Activated CD8-positive, alpha-beta T cell treated with anti-CD3 and anti-CD28 coated beads for 36 hours (primary cell): ENCODE measurements at regions not wholly inside any gene's neighbourhood (a gene's known extent, or its start where the extent isn't known, plus 50 kb on each side); places are given as distances from the start of the nearest gene placed in this dataset.

Source experiments
- ATAC-seq: fragments of 200-7000 bp; cut with Tn5 transposase; one replicate; pipeline ENCODE4 v1.10.0; 2021; ENCODE audit warnings: mild to moderate bottlenecking, moderate library complexity
- CTCF ChIA-PET: fragments of 350-600 bp; sonication (Branson Sonifier 250); formaldehyde crosslinking; loops from one replicate; lab custom pipeline; 2021; ENCODE audit warnings: antibody characterized with exemption; lab: Charles Lee
- POLR2A ChIA-PET: fragments of 350-600 bp; sonication (Branson Sonifier 250); formaldehyde crosslinking; loops from one replicate; lab custom pipeline; 2021; ENCODE audit warnings: antibody characterized with exemption; lab: Charles Lee
- DNase-seq: peaks from one replicate; pipeline ENCODE4 v3.0.0-alpha.2; 2020
- H3K27ac Mint-ChIP-seq: one replicate; pipeline ENCODE4 v1.8.0; 2021; ENCODE audit warnings: mild to moderate bottlenecking, mixed read lengths
- H3K27me3 Mint-ChIP-seq: one replicate; pipeline ENCODE4 v1.8.0; 2021; ENCODE audit warnings: mixed read lengths
- H3K36me3 Mint-ChIP-seq: one replicate; pipeline ENCODE4 v1.8.0; 2021; ENCODE audit warnings: low read depth, mixed read lengths
- H3K4me1 Mint-ChIP-seq: one replicate; pipeline ENCODE4 v1.8.0; 2021; ENCODE audit warnings: low read depth, mixed read lengths
- H3K4me3 Mint-ChIP-seq: one replicate; pipeline ENCODE4 v1.8.0; 2021; ENCODE audit warnings: mild to moderate bottlenecking, moderate library complexity, mixed read lengths
- H3K9me3 Mint-ChIP-seq: one replicate; pipeline ENCODE4 v1.8.0; 2021; ENCODE audit warnings: mixed read lengths
- intact Hi-C: fragments of 100-400 bp; cut with micrococcal nuclease; formaldehyde crosslinking; loops from one replicate; pipeline ENCODE4 v1.10.0; 2022
- TF ChIP-seq, protein P1 (sequence below): fragments of 200-600 bp; IDR thresholded peaks from one replicate; pipeline ENCODE4 v1.8.0; 2022; ENCODE audit warnings: antibody characterized with exemption, mild to moderate bottlenecking

DNA sequence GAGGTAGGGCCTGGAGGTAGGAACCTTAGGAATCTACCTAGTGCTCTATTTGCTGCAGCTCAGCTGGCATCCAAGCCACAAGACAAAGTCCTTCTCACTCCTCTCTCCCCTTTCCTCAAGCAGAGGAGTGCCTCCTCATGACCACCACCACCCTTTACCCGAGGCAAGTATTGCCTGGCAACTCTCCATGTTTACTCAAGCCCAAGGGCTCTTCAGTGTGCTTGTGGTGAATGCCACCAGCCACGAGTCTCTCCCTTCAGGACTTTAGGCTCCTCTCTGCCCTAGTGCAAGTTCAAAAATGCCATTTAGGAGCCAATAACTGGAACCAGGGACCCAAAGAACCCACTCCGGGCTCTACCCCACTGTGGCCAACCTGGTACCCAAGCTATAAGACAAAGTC is 514.5 kb upstream of the RGMB start:
- intact Hi-C loops: no loop called here
- H3K27ac Mint-ChIP-seq: no peak overlapping the region
- H3K4me3 Mint-ChIP-seq: no peak overlapping the region
- H3K27me3 Mint-ChIP-seq: no peaks in the 10 kb centered on the region
- no peak for DNase-seq
- ATAC-seq: no peak
- CTCF ChIA-PET: no interaction called here
- POLR2A ChIA-PET: no interaction called here
- H3K4me1 Mint-ChIP-seq: no peaks in the 10 kb centered on the region
- TF ChIP-seq, protein P1, sequence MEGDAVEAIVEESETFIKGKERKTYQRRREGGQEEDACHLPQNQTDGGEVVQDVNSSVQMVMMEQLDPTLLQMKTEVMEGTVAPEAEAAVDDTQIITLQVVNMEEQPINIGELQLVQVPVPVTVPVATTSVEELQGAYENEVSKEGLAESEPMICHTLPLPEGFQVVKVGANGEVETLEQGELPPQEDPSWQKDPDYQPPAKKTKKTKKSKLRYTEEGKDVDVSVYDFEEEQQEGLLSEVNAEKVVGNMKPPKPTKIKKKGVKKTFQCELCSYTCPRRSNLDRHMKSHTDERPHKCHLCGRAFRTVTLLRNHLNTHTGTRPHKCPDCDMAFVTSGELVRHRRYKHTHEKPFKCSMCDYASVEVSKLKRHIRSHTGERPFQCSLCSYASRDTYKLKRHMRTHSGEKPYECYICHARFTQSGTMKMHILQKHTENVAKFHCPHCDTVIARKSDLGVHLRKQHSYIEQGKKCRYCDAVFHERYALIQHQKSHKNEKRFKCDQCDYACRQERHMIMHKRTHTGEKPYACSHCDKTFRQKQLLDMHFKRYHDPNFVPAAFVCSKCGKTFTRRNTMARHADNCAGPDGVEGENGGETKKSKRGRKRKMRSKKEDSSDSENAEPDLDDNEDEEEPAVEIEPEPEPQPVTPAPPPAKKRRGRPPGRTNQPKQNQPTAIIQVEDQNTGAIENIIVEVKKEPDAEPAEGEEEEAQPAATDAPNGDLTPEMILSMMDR: no peak
- no peaks in the 10 kb centered on the region for H3K36me3 Mint-ChIP-seq
- no peaks in the 10 kb centered on the region for H3K9me3 Mint-ChIP-seq

DNA sequence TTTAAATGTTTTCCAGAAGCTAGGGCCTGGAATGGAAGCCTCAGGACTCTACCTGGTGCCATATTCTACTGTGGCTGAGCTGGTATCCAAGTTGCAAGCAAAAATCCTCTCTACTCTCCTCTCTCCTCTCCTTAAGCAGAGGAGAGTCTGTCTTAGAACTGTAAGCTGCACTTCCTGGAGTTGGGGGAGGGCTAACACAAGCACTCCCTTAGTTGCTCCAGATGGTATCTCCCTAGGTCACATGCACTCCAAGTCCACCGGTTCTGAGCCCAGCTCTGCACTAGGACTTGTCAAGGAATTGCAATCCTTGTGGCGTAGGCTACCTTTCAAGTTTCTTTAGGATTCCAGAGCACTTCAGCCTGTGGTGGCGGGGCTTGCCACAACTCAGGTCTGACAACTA is 513.9 kb upstream of the RGMB start:
- POLR2A ChIA-PET: no interaction called here
- CTCF ChIA-PET: no interaction called here
- H3K36me3 Mint-ChIP-seq: no peaks in the 10 kb centered on the region
- no peaks in the 10 kb centered on the region for H3K9me3 Mint-ChIP-seq
- TF ChIP-seq, protein P1: no peak
- H3K27me3 Mint-ChIP-seq: no peaks in the 10 kb centered on the region
- no peak for ATAC-seq
- no peak overlapping the region for H3K4me3 Mint-ChIP-seq
- intact Hi-C loops: no loop called here
- H3K4me1 Mint-ChIP-seq: no peaks in the 10 kb centered on the region
- no peak for DNase-seq
- H3K27ac Mint-ChIP-seq: no peak overlapping the region

DNA sequence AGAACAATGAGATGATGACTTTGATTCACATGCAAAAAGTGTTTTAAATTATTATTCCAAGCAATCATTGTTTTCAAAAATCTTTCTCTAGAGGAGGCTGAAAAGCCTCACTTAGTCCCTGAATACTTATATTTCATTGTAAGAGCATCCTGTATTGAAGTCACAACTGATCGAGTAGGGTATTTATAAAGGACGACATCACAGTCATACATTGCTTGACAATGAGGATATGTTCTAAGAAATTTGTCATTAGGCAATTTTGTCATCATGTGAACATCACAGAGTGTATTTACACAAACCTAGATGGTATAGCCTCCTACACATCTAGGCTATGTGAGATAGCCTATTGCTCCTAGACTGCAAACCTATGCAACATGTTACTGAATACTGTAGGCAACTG is 510.4 kb upstream of the RGMB start:
- H3K36me3 Mint-ChIP-seq: no peaks in the 10 kb centered on the region
- no peaks in the 10 kb centered on the region for H3K9me3 Mint-ChIP-seq
- no peak for ATAC-seq
- H3K27ac Mint-ChIP-seq: no peak overlapping the region
- no peak for DNase-seq
- intact Hi-C loops: no loop called here
- H3K27me3 Mint-ChIP-seq: no peaks in the 10 kb centered on the region
- no peak overlapping the region for H3K4me3 Mint-ChIP-seq
- no peaks in the 10 kb centered on the region for H3K4me1 Mint-ChIP-seq
- TF ChIP-seq, protein P1: no peak
- CTCF ChIA-PET: no interaction called here
- POLR2A ChIA-PET: no interaction called here

DNA sequence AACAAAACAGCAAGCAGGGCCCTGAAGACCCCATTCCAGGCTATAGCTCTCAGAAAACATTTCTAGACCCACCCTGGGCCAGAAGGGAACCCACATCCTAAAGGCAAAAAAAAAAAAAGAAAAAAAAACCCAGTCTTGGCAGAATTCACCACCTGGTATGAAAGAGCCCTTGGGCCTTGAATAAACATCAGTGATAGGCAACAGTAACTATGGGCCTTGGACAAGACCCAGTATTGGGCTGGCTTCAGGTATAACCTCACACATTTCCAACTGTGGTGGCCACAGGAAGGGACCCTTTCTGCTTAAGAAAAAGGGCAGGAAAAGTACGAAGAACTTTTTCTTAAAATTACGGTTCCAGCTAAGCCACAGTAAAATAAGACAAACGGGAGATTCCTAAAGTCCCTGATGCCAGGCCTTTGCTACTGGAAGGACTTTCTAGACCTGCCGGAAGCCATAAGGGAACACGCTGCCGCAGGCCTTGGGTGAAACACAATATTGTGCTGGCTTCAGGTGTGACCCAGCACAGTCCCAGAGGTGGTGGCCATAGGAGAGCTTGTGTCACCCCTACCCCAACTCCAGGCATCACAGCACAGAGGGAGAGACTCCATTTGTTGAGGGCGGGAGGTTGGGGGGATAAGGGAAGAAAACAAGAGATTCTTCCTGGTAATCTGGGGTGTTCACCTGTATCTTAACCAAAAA is 505.2 kb upstream of the RGMB start:
- ChIA-PET CTCF (no interaction called here), POLR2A (no interaction called here)
- Mint-ChIP-seq H3K9me3 (peaks cover 4% of the 10 kb centered on the region), H3K4me3 (no peak overlapping the region), H3K36me3 (no peaks in the 10 kb centered on the region), H3K27me3 (no peaks in the 10 kb centered on the region), H3K4me1 (no peaks in the 10 kb centered on the region), H3K27ac (no peak overlapping the region)
- intact Hi-C loops: no loop called here
- no peak for DNase-seq
- no peak for ATAC-seq
- TF ChIP-seq, protein P1: no peak

DNA sequence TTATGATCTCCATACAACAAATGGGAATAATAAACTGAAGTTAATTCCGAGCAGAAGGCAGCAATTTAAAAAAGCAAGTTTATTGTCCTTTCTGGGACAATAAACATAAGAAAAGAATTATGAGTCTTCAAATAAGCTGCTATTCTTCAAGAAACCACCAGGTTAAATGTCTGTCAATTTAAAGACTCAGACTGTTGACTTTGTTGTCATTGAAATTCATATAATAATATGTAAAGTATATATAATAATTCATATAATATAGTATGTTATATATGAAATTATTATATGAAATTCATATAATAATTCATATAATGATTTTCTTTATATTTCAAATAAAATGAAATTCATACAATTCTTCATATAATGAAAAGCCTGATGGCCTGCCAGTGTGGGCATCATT is 497.5 kb upstream of the RGMB start:
- no peaks in the 10 kb centered on the region for H3K27me3 Mint-ChIP-seq
- ATAC-seq: no peak
- DNase-seq: no peak
- H3K4me1 Mint-ChIP-seq: no peaks in the 10 kb centered on the region
- no peak overlapping the region for H3K27ac Mint-ChIP-seq
- H3K9me3 Mint-ChIP-seq: peaks cover 2% of the 10 kb centered on the region
- H3K4me3 Mint-ChIP-seq: no peak overlapping the region
- intact Hi-C loops: no loop called here
- ChIA-PET POLR2A (no interaction called here), CTCF (no interaction called here)
- TF ChIP-seq, protein P1: no peak
- no peaks in the 10 kb centered on the region for H3K36me3 Mint-ChIP-seq
